HCT116 (cell line): ENCODE measurements at regions not wholly inside any gene's neighbourhood (a gene's known extent, or its start where the extent isn't known, plus 50 kb on each side); places are given as distances from the start of the nearest gene placed in this dataset.

ENCODE experiments used
- CEBPB ChIP-seq: IDR thresholded peaks from 2 replicates; pipeline ENCODE4 v1.6.1; 2012; ENCODE audit warnings: low read depth
- ZNF274 ChIP-seq: fragments of 200-500 bp; sonication (Bioruptor generic); IDR thresholded peaks from 2 replicates; pipeline ENCODE4 v1.6.1; 2014; ENCODE audit warnings: mild to moderate bottlenecking, low read depth, low read length, inconsistent platforms
- TF ChIP-seq, protein P1 (sequence below), 3 experiments: fragments of 200-600 bp in 1 of 3; sonication (generic) in 1 of 3; IDR thresholded peaks in 2 of 3; conservative IDR thresholded peaks in 1 of 3; 2 replicates each; pipeline ENCODE4 v1.5.1; 2012 to 2017; ENCODE audit warnings: low read depth in 2 of 3, low read length in 2 of 3, antibody characterized with exemption in 1 of 3, borderline replicate concordance in 1 of 3, control low read depth in 1 of 3, mild to moderate bottlenecking in 1 of 3, mixed read lengths in 1 of 3, mixed run types in 1 of 3, moderate library complexity in 1 of 3; ENCODE audit not compliant: insufficient read depth in 1 of 3

DNA sequence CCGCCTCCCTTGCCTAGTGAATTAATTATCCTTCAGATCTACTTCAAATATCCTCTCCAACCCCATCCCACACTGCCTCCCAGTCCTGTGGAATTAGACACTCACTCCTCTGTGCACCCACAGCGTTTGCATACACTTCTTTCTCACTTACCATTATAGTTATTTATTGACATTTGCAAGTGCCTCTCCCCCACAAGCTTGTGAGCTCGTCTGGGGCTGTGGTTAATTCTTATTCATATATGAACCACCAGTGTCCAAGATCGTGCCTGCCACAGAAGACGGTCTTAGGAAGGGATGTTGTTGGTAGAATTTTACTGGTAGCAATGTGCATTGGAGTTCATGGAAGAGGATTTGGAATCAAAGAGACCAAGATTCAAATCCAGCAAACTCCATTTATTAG lies 68.1 kb upstream of the AOAH start:
- no peak for TF ChIP-seq CEBPB
- no peak for TF ChIP-seq ZNF274
- TF ChIP-seq, protein P1, sequence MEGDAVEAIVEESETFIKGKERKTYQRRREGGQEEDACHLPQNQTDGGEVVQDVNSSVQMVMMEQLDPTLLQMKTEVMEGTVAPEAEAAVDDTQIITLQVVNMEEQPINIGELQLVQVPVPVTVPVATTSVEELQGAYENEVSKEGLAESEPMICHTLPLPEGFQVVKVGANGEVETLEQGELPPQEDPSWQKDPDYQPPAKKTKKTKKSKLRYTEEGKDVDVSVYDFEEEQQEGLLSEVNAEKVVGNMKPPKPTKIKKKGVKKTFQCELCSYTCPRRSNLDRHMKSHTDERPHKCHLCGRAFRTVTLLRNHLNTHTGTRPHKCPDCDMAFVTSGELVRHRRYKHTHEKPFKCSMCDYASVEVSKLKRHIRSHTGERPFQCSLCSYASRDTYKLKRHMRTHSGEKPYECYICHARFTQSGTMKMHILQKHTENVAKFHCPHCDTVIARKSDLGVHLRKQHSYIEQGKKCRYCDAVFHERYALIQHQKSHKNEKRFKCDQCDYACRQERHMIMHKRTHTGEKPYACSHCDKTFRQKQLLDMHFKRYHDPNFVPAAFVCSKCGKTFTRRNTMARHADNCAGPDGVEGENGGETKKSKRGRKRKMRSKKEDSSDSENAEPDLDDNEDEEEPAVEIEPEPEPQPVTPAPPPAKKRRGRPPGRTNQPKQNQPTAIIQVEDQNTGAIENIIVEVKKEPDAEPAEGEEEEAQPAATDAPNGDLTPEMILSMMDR (IDR thresholded peaks at IDR 0.05 in 2 of 3, conservative IDR thresholded peaks at IDR 0.05 in 1 of 3; ENCODE audit: borderline replicate concordance in 1 of 3, insufficient read depth in 1 of 3, low read depth in 2 of 3, low read length in 2 of 3) = no peak
